OCI-LY1 (cell line): ENCODE measurements at regions not wholly inside any gene's neighbourhood (a gene's known extent, or its start where the extent isn't known, plus 50 kb on each side); places are given as distances from the start of the nearest gene placed in this dataset.

Experiments used
- EZH2 ChIP-seq: fragments of 200-600 bp; sonication (generic), shearing (Covaris generic); IDR thresholded peaks from 2 replicates; pipeline ENCODE4 v1.8.0; 2017; ENCODE audit warnings: borderline replicate concordance, mixed run types, mild to moderate bottlenecking, antibody characterized with exemption, low read length, moderate library complexity, mixed read lengths
- TF ChIP-seq, protein P1 (sequence below): fragments of 200-600 bp; sonication (generic), shearing (Covaris generic); IDR thresholded peaks from 2 replicates; pipeline ENCODE4 v1.5.1; 2017; ENCODE audit warnings: mild to moderate bottlenecking, antibody characterized with exemption, low read length, moderate library complexity, mixed read lengths

DNA sequence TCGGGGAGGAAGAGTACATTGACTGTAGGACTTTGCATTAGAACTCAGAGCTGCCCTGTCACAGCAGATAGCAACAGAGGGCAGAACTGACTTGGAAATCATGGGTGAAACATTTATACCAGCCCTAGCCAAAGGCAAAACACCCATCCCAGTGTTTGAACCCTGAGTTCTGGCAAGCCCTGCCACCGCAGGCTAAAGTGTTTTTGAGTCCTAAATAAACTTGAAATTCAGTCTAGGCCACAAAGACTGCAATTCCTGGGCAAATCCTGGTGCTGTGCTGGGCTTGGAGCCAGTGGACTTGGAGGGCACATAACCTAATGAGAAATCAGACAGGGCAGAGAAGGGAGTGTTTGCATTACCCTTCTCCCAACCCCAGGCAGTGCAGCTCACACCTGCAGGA lies 1015.7 kb downstream of the FSTL5 start:
- TF ChIP-seq, protein P1, sequence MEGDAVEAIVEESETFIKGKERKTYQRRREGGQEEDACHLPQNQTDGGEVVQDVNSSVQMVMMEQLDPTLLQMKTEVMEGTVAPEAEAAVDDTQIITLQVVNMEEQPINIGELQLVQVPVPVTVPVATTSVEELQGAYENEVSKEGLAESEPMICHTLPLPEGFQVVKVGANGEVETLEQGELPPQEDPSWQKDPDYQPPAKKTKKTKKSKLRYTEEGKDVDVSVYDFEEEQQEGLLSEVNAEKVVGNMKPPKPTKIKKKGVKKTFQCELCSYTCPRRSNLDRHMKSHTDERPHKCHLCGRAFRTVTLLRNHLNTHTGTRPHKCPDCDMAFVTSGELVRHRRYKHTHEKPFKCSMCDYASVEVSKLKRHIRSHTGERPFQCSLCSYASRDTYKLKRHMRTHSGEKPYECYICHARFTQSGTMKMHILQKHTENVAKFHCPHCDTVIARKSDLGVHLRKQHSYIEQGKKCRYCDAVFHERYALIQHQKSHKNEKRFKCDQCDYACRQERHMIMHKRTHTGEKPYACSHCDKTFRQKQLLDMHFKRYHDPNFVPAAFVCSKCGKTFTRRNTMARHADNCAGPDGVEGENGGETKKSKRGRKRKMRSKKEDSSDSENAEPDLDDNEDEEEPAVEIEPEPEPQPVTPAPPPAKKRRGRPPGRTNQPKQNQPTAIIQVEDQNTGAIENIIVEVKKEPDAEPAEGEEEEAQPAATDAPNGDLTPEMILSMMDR = no peak
- TF ChIP-seq EZH2 = no peak
